CD14-positive monocyte (primary cell): ENCODE measurements at regions not wholly inside any gene's neighbourhood (a gene's known extent, or its start where the extent isn't known, plus 50 kb on each side); places are given as distances from the start of the nearest gene placed in this dataset.

Source experiments
- DNase-seq, 3 donors: peaks; one replicate each; pipeline ENCODE4 v3.0.0-alpha.2; 2011 to 2022
- H2AFZ ChIP-seq: 2 replicates; pipeline ENCODE4 v1.6.0; 2012; ENCODE audit warnings: mild to moderate bottlenecking, low read depth, low read length, inconsistent platforms; ENCODE audit not compliant: insufficient read depth, poor library complexity, severe bottlenecking
- H3K27ac ChIP-seq, 2 donors: 1 replicate in 1 of 2; 2 replicates in 1 of 2; pipeline ENCODE4 v1.5.1; 2012 to 2013; ENCODE audit warnings: low read length in 2 of 2, control low read depth in 1 of 2, inconsistent platforms in 1 of 2, low read depth in 1 of 2, mild to moderate bottlenecking in 1 of 2
- H3K27me3 ChIP-seq, 2 donors: one replicate each; pipeline versions ENCODE4 v1.6.0 to v1.6.1; 2011 to 2013; ENCODE audit warnings: low read length in 2 of 2; ENCODE audit not compliant: control insufficient read depth in 2 of 2, insufficient read depth in 2 of 2
- H3K36me3 ChIP-seq, 2 donors: replicated peaks in 1 of 2; 1 replicate in 1 of 2; 2 replicates in 1 of 2; pipeline versions ENCODE4 v1.5.1 to v1.6.1; 2012 to 2013; ENCODE audit warnings: low read length in 2 of 2, control low read depth in 1 of 2, inconsistent platforms in 1 of 2, mild to moderate bottlenecking in 1 of 2; ENCODE audit not compliant: insufficient read depth in 2 of 2, control insufficient read depth in 1 of 2
- H3K4me1 ChIP-seq, 2 donors: 1 replicate in 1 of 2; 2 replicates in 1 of 2; pipeline versions ENCODE4 v1.5.1 to v1.6.1; 2012 to 2013; ENCODE audit warnings: low read length in 2 of 2, control low read depth in 1 of 2, inconsistent platforms in 1 of 2, mild to moderate bottlenecking in 1 of 2, moderate library complexity in 1 of 2; ENCODE audit not compliant: insufficient read depth in 2 of 2, control insufficient read depth in 1 of 2
- H3K4me2 ChIP-seq: replicated peaks from 2 replicates; pipeline ENCODE3; 2012; ENCODE audit warnings: low read length, moderate library complexity, mild to moderate bottlenecking; ENCODE audit not compliant: poor library complexity, severe bottlenecking; ENCODE audit errors: extremely low read depth
- H3K4me3 ChIP-seq, 3 experiments: fragments of 200-600 bp in 1 of 3; sonication (generic) in 1 of 3; replicated peaks in 1 of 3; 1 replicate in 2 of 3; 2 replicates in 1 of 3; pipeline ENCODE4 v1.5.1; 2011 to 2013; ENCODE audit warnings: low read length in 3 of 3, mild to moderate bottlenecking in 3 of 3, control low read depth in 2 of 3, low read depth in 2 of 3, inconsistent platforms in 1 of 3, moderate library complexity in 1 of 3
- H3K79me2 ChIP-seq: 2 replicates; pipeline ENCODE4 v1.6.0; 2012; ENCODE audit warnings: mild to moderate bottlenecking, control low read depth, inconsistent platforms, low read length, moderate library complexity; ENCODE audit not compliant: insufficient read depth
- H3K9ac ChIP-seq: 2 replicates; pipeline ENCODE4 v1.6.0; 2017; ENCODE audit warnings: low read length, mild to moderate bottlenecking; ENCODE audit not compliant: insufficient read depth, poor library complexity, severe bottlenecking
- H3K9me3 ChIP-seq, 2 donors: replicated peaks in 1 of 2; 1 replicate in 1 of 2; 2 replicates in 1 of 2; pipeline versions ENCODE4 v1.5.1 to v1.6.1; 2012 to 2013; ENCODE audit warnings: low read length in 2 of 2, control low read depth in 1 of 2; ENCODE audit not compliant: control insufficient read depth in 1 of 2, insufficient read depth in 1 of 2
- H4K20me1 ChIP-seq: 2 replicates; pipeline ENCODE4 v1.6.0; 2012; ENCODE audit warnings: mild to moderate bottlenecking, low read length, control low read depth, moderate library complexity; ENCODE audit not compliant: insufficient read depth
- H3K27ac Mint-ChIP-seq, 7 donors: one replicate each; pipeline ENCODE4 v1.8.0; 2020; ENCODE audit warnings: mild to moderate bottlenecking in 7 of 7, mixed read lengths in 7 of 7, moderate library complexity in 6 of 7, inconsistent platforms in 2 of 7
- H3K27me3 Mint-ChIP-seq, 3 donors: one replicate each; pipeline ENCODE4 v1.8.0; 2021 to 2022; ENCODE audit warnings: low read depth in 3 of 3, mild to moderate bottlenecking in 3 of 3, mixed read lengths in 3 of 3, moderate library complexity in 3 of 3, inconsistent platforms in 1 of 3
- H3K36me3 Mint-ChIP-seq, 2 donors: one replicate each; pipeline ENCODE4 v1.8.0; 2020; ENCODE audit warnings: mixed read lengths in 2 of 2, inconsistent platforms in 1 of 2, mild to moderate bottlenecking in 1 of 2
- H3K4me1 Mint-ChIP-seq: one replicate; pipeline ENCODE4 v1.8.0; 2020; ENCODE audit warnings: mild to moderate bottlenecking, mixed read lengths
- H3K4me3 Mint-ChIP-seq, 2 donors: one replicate each; pipeline ENCODE4 v1.8.0; 2020; ENCODE audit warnings: mild to moderate bottlenecking in 2 of 2, mixed read lengths in 2 of 2, moderate library complexity in 1 of 2
- H3K9me3 Mint-ChIP-seq, 7 donors: one replicate each; pipeline ENCODE4 v1.8.0; 2020 to 2022; ENCODE audit warnings: mixed read lengths in 7 of 7, mild to moderate bottlenecking in 6 of 7, moderate library complexity in 6 of 7, inconsistent platforms in 2 of 7
- WGBS: methylation state at CpG from one replicate; pipeline ENCODE4 v1.1.5; 2013; ENCODE audit warnings: missing lambda C conversion rate; ENCODE audit not compliant: insufficient coverage; 5-methylcytosine and 5-hydroxymethylcytosine counted together
- intact Hi-C, 2 donors: fragments of 100-400 bp; cut with micrococcal nuclease; formaldehyde crosslinking; loops; one replicate each; pipeline versions ENCODE4 v1.15.0 to v1.15.1; 2023
- TF ChIP-seq, protein P1 (sequence below): fragments of 200-600 bp; IDR thresholded peaks from one replicate; pipeline ENCODE4 v1.8.0; 2022; ENCODE audit warnings: antibody characterized with exemption, mild to moderate bottlenecking

DNA sequence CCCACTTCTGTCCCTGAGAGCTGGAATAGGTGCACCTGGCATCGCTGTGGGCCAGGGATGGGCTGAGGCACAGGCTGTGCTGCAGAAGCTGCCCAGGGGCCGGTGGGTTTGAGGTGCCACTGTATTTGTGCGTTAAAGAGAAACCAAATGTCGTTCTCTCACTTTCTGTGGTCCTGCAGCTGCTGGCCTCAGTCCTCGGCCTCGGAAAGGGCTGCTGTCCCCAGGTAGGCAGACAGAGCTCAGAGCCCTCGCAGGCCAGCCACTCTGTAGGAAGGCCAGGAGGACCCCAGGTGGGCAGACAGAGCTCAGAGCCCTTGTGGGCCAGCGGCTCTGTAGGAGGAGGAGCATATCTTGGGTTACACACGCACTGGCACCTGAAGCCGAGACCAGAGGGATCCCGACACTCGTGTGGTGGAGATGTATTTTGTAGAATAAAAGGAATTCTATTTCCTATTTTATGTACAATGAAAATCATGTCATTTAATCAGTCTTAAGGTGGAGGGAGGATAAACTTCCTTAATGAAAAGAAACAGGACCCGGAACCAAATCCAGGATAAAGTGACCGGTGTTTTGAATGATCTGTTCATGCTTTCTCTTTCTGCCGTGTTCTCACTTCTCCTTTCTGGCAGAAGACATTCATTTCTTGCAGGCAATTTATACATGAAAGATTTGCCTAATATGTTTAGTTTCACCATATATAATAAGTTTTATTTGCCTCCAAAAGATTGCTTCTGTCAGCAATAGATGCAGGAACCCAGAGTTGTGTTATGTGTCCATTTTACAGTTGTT lies 54.4 kb upstream of the HGFAC start:
- H3K4me1 ChIP-seq, result peaks cover 72 to 73% of the 10 kb centered on the region in 2 donors
- H3K9me3 ChIP-seq, result no peaks in the 10 kb centered on the region
- H3K4me2 ChIP-seq, result peak overlapping the region; percentile 68
- Mint-ChIP-seq H3K27ac (peak overlapping the region; percentile 98 to 100 (median 99)), H3K27me3 (peaks cover 0 to 2% (median 0%) of the 10 kb centered on the region in 3 donors), H3K36me3 (peaks cover 6 to 11% of the 10 kb centered on the region in 2 donors), H3K4me3 (peak overlapping the region; percentile 76 to 91), H3K9me3 (peaks cover 0 to 4% (median 0%) of the 10 kb centered on the region in 7 donors), H3K4me1 (peaks cover 73% of the 10 kb centered on the region)
- H3K4me3 ChIP-seq, result peak overlapping the region; percentile 28 to 64 (median 29)
- intact Hi-C loops, result loop anchor here in 1 of 2 donors (5.0 kb wide), 1 partner anchor 35 kb away; no protein-coding TSS in a partner anchor
- H3K27ac ChIP-seq, result peak overlapping the region; percentile 96
- WGBS, result 83% methylated on average over 8 of the region's 15 CpGs
- H2AFZ ChIP-seq, result peak overlapping the region; percentile 32
- H3K9ac ChIP-seq, result peak overlapping the region; percentile 96
- TF ChIP-seq, protein P1, sequence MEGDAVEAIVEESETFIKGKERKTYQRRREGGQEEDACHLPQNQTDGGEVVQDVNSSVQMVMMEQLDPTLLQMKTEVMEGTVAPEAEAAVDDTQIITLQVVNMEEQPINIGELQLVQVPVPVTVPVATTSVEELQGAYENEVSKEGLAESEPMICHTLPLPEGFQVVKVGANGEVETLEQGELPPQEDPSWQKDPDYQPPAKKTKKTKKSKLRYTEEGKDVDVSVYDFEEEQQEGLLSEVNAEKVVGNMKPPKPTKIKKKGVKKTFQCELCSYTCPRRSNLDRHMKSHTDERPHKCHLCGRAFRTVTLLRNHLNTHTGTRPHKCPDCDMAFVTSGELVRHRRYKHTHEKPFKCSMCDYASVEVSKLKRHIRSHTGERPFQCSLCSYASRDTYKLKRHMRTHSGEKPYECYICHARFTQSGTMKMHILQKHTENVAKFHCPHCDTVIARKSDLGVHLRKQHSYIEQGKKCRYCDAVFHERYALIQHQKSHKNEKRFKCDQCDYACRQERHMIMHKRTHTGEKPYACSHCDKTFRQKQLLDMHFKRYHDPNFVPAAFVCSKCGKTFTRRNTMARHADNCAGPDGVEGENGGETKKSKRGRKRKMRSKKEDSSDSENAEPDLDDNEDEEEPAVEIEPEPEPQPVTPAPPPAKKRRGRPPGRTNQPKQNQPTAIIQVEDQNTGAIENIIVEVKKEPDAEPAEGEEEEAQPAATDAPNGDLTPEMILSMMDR, result no peak
- peak; percentile 61 to 87 (median 80) for DNase-seq
- H3K79me2 ChIP-seq, result peaks cover 4% of the 10 kb centered on the region
- H3K36me3 ChIP-seq, result no peaks in the 10 kb centered on the region
- H4K20me1 ChIP-seq, result no peaks in the 10 kb centered on the region
- no peaks in the 10 kb centered on the region for H3K27me3 ChIP-seq

DNA sequence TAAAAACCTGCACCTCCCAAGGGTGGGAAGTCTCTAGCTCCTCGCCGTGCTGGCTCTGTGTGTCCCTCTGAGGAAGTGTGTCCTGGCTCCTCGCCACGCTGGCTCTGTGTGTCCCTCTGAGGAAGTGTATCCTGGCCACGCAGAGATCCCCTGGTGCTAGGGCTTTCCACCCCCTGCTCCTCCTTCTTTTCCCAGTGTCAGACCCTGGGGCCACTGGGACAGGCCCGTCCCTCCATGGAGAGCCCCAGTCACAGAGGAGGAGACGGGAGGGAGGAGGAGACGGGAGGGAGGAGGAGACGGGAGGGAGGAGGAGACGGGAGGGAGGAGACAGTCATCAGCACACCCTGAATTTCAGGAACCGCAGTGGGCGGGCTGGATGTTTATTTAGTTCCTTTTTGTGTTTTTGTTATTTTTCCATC lies 53.8 kb upstream of the HGFAC start:
- peaks cover 6 to 11% of the 10 kb centered on the region in 2 donors for H3K36me3 Mint-ChIP-seq
- WGBS, result no CpG with 5 or more reads among the region's 12 CpGs
- Histone ChIP-seq H3K36me3 (no peaks in the 10 kb centered on the region), H3K4me3 (peak overlapping the region; percentile 28 to 64 (median 29)), H3K9me3 (no peaks in the 10 kb centered on the region), H3K27me3 (no peaks in the 10 kb centered on the region), H3K79me2 (peaks cover 4% of the 10 kb centered on the region), H3K4me2 (peak overlapping the region; percentile 68), H3K4me1 (peaks cover 66 to 67% of the 10 kb centered on the region in 2 donors), H3K9ac (peak overlapping the region; percentile 96), H2AFZ (peak overlapping the region; percentile 32), H3K27ac (peak overlapping the region; percentile 96), H4K20me1 (no peaks in the 10 kb centered on the region)
- peaks cover 67% of the 10 kb centered on the region for H3K4me1 Mint-ChIP-seq
- intact Hi-C loops, result loop anchor here in 1 of 2 donors (2.0 to 5.0 kb wide), 2 partner anchors 15 to 36 kb away; no protein-coding TSS in a partner anchor
- peak overlapping the region; percentile 98 to 100 (median 99) for H3K27ac Mint-ChIP-seq
- peaks cover 0 to 2% (median 0%) of the 10 kb centered on the region in 3 donors for H3K27me3 Mint-ChIP-seq
- peak overlapping the region; percentile 76 to 91 for H3K4me3 Mint-ChIP-seq
- peak; percentile 81 to 86 (median 84) for DNase-seq
- H3K9me3 Mint-ChIP-seq, result peaks cover 0 to 4% (median 0%) of the 10 kb centered on the region in 7 donors
- TF ChIP-seq, protein P1, result no peak
